ELR (cell line): ENCODE measurements at regions not wholly inside any gene's neighbourhood (a gene's known extent, or its start where the extent isn't known, plus 50 kb on each side); places are given as distances from the start of the nearest gene placed in this dataset.
"Not testable (repeated sequence)": the region's sequence is repeated elsewhere in the genome, so short reads cannot be mapped to it uniquely, and the experiment has no call there.

Experiments
- DNase-seq: peaks from one replicate; pipeline ENCODE4 v3.0.0-alpha.2; 2015; ENCODE audit warnings: low read depth

GRCh38 chr1:164006186-164006585 lies 552.8 kb upstream of the PBX1 start:
- not testable (repeated sequence) for DNase-seq

GRCh38 chr1:164006621-164007020 lies 552.4 kb upstream of the PBX1 start:
- no peak for DNase-seq

- no peak for DNase-seq
These were observed 541.7 kb upstream of the PBX1 start for GRCh38 chr1:164017239-164017638.

GRCh38 chr1:164020391-164020790 lies 538.6 kb upstream of the PBX1 start:
- DNase-seq, result no peak

- DNase-seq, result no peak
These were observed 537.2 kb upstream of the PBX1 start for GRCh38 chr1:164021813-164022212.

GRCh38 chr1:164033782-164034181 lies 525.2 kb upstream of the PBX1 start:
- no peak for DNase-seq

GRCh38 chr1:164040754-164041153 lies 518.2 kb upstream of the PBX1 start:
- no peak for DNase-seq

GRCh38 chr1:164051782-164052181 lies 507.2 kb upstream of the PBX1 start:
- DNase-seq, result no peak

GRCh38 chr1:164054331-164054730 lies 504.7 kb upstream of the PBX1 start:
- no peak for DNase-seq

- DNase-seq, result no peak
These were observed 500.8 kb upstream of the PBX1 start for GRCh38 chr1:164058198-164058597.

GRCh38 chr1:164061528-164061927 lies 497.5 kb upstream of the PBX1 start:
- DNase-seq, result no peak

- no peak for DNase-seq
These were observed 494.5 kb upstream of the PBX1 start for GRCh38 chr1:164064501-164064900.

- no peak for DNase-seq
These were observed 487.7 kb upstream of the PBX1 start for GRCh38 chr1:164071288-164071687.

- DNase-seq, result no peak
These were observed 472.2 kb upstream of the PBX1 start for GRCh38 chr1:164086832-164087231.

- no peak for DNase-seq
These were observed 471.0 kb upstream of the PBX1 start for GRCh38 chr1:164087906-164088453.

GRCh38 chr1:164092603-164093353 lies 466.2 kb upstream of the PBX1 start:
- peak; percentile 0 for DNase-seq

GRCh38 chr1:164093543-164093942 lies 465.4 kb upstream of the PBX1 start:
- no peak for DNase-seq

GRCh38 chr1:164101802-164102201 lies 457.2 kb upstream of the PBX1 start:
- no peak for DNase-seq

- DNase-seq, result no peak
These were observed 427.0 kb upstream of the PBX1 start for GRCh38 chr1:164131949-164132348.

- DNase-seq, result no peak
These were observed 421.6 kb upstream of the PBX1 start for GRCh38 chr1:164137273-164137925.

GRCh38 chr1:164141797-164142196 lies 417.2 kb upstream of the PBX1 start:
- DNase-seq, result no peak

- DNase-seq, result no peak
These were observed 404.4 kb upstream of the PBX1 start for GRCh38 chr1:164154622-164155021.

GRCh38 chr1:164155347-164155746 lies 403.6 kb upstream of the PBX1 start:
- DNase-seq, result no peak
